ENCODE measurements at regions not wholly inside any gene's neighbourhood (a gene's known extent, or its start where the extent isn't known, plus 50 kb on each side); places are given as distances from the start of the nearest gene placed in this dataset.

- TF ChIP-seq CTCF (IDR thresholded peaks at IDR 0.05; ENCODE audit: extremely low read depth, missing control alignments): no peak
- no peak for DNase-seq (ENCODE audit: low spot score)
Measured at GRCh38 chr17:65455972-65456343, 105.5 kb downstream of the AXIN2 start.

- TF ChIP-seq CTCF (IDR thresholded peaks at IDR 0.05; ENCODE audit: extremely low read depth, missing control alignments): no peak
- DNase-seq (ENCODE audit: low spot score): no peak
Measured at GRCh38 chr17:65455154-65455971, 106.1 kb downstream of the AXIN2 start.

- TF ChIP-seq CTCF (IDR thresholded peaks at IDR 0.05; ENCODE audit: extremely low read depth, missing control alignments): no peak
- no peak for DNase-seq (ENCODE audit: low spot score)
Measured at GRCh38 chr17:65453204-65453931, 108.1 kb downstream of the AXIN2 start.

- no peak for DNase-seq (ENCODE audit: low spot score)
- TF ChIP-seq CTCF (IDR thresholded peaks at IDR 0.05; ENCODE audit: extremely low read depth, missing control alignments): no peak
Measured at GRCh38 chr17:65449495-65449894, 112.0 kb downstream of the AXIN2 start.

- DNase-seq (ENCODE audit: low spot score): no peak
- no peak for TF ChIP-seq CTCF (IDR thresholded peaks at IDR 0.05; ENCODE audit: extremely low read depth, missing control alignments)
Measured at GRCh38 chr17:65447823-65448222, 113.6 kb downstream of the AXIN2 start.

GRCh38 chr17:65446838-65447526, 114.5 kb downstream of the AXIN2 start:
- TF ChIP-seq CTCF (IDR thresholded peaks at IDR 0.05; ENCODE audit: extremely low read depth, missing control alignments): no peak

GRCh38 chr17:65446043-65446442, 115.4 kb downstream of the AXIN2 start:
- TF ChIP-seq CTCF (IDR thresholded peaks at IDR 0.05; ENCODE audit: extremely low read depth, missing control alignments): no peak
- no peak for DNase-seq (ENCODE audit: low spot score)

More at GRCh38 chr17:65446838-65447526, 114.5 kb downstream of the AXIN2 start:
- no peak for DNase-seq (ENCODE audit: low spot score)

Data from GM20000 (cell line).